HG03378 (cell line): ENCODE measurements at regions not wholly inside any gene's neighbourhood (a gene's known extent, or its start where the extent isn't known, plus 50 kb on each side); places are given as distances from the start of the nearest gene placed in this dataset.

Experiments
- ATAC-seq: cut with Tn5 transposase; IDR thresholded peaks from one replicate; pipeline ENCODE4 v1.9.1; 2021; ENCODE audit warnings: mild to moderate bottlenecking, moderate library complexity; ENCODE audit not compliant: unreplicated experiment

- no peak for ATAC-seq
Observed at GRCh38 chr13:107295416-107296140, 727.6 kb upstream of the ARGLU1 start.

- ATAC-seq: no peak
Observed at GRCh38 chr13:107293924-107294323, 726.0 kb upstream of the ARGLU1 start.

- no peak for ATAC-seq
Observed at GRCh38 chr13:107291875-107292274, 723.9 kb upstream of the ARGLU1 start.

GRCh38 chr13:107289540-107289939, 721.6 kb upstream of the ARGLU1 start:
- ATAC-seq: no peak

GRCh38 chr13:107284173-107284572, 716.2 kb upstream of the ARGLU1 start:
- no peak for ATAC-seq

- ATAC-seq: no peak
Observed at GRCh38 chr13:107277911-107278310, 710.0 kb upstream of the ARGLU1 start.

GRCh38 chr13:107276936-107277335, 709.0 kb upstream of the ARGLU1 start:
- no peak for ATAC-seq

GRCh38 chr13:107275945-107276614, 708.1 kb upstream of the ARGLU1 start:
- no peak for ATAC-seq

GRCh38 chr13:107275312-107275711, 707.4 kb upstream of the ARGLU1 start:
- no peak for ATAC-seq

GRCh38 chr13:107271227-107271626, 703.3 kb upstream of the ARGLU1 start:
- no peak for ATAC-seq

GRCh38 chr13:107266657-107267056, 698.7 kb upstream of the ARGLU1 start:
- no peak for ATAC-seq

- ATAC-seq: no peak
Observed at GRCh38 chr13:107258599-107259187, 690.8 kb upstream of the ARGLU1 start.

GRCh38 chr13:107254392-107254791, 686.5 kb upstream of the ARGLU1 start:
- no peak for ATAC-seq

- ATAC-seq: no peak
Observed at GRCh38 chr13:107252428-107252827, 684.5 kb upstream of the ARGLU1 start.

- no peak for ATAC-seq
Observed at GRCh38 chr13:107252021-107252420, 684.1 kb upstream of the ARGLU1 start.

- ATAC-seq: no peak
Observed at GRCh38 chr13:107251341-107251740, 683.4 kb upstream of the ARGLU1 start.

- ATAC-seq: no peak
Observed at GRCh38 chr13:107250628-107251027, 682.7 kb upstream of the ARGLU1 start.

- ATAC-seq: no peak
Observed at GRCh38 chr13:107244241-107244640, 676.3 kb upstream of the ARGLU1 start.

GRCh38 chr13:107242138-107242537, 674.2 kb upstream of the ARGLU1 start:
- ATAC-seq: no peak

GRCh38 chr13:107241381-107241780, 673.4 kb upstream of the ARGLU1 start:
- no peak for ATAC-seq

GRCh38 chr13:107239213-107239612, 671.3 kb upstream of the ARGLU1 start:
- no peak for ATAC-seq
